Stomach (tissue), 4 donors: ENCODE measurements at regions not wholly inside any gene's neighbourhood (a gene's known extent, or its start where the extent isn't known, plus 50 kb on each side); places are given as distances from the start of the nearest gene placed in this dataset.
"Not testable (repeated sequence)": the region's sequence is repeated elsewhere in the genome, so short reads cannot be mapped to it uniquely, and the experiment has no call there.

Experiments
- EP300 ChIP-seq: sonication (generic); formaldehyde crosslinking; IDR thresholded peaks from one replicate; pipeline ENCODE4 v1.6.1; 2017; ENCODE audit warnings: antibody characterized with exemption
- POLR2A ChIP-seq, 4 donors: fragments of 450-650 bp; IDR thresholded peaks; one replicate each; pipeline ENCODE4 v1.6.1; 2016; ENCODE audit warnings: antibody characterized with exemption in 4 of 4, control low read depth in 2 of 4, mild to moderate bottlenecking in 1 of 4, moderate library complexity in 1 of 4
- TF ChIP-seq, protein P1 (sequence below), 7 experiments: fragments of 450-650 bp in 4 of 7; fragments of 200-600 bp in 3 of 7; sonication (generic) in 3 of 7; IDR thresholded peaks; one replicate each; pipeline ENCODE4 v1.5.1; 2016 to 2019; ENCODE audit warnings: antibody characterized with exemption in 7 of 7, control low read depth in 2 of 7, mild to moderate bottlenecking in 1 of 7

DNA sequence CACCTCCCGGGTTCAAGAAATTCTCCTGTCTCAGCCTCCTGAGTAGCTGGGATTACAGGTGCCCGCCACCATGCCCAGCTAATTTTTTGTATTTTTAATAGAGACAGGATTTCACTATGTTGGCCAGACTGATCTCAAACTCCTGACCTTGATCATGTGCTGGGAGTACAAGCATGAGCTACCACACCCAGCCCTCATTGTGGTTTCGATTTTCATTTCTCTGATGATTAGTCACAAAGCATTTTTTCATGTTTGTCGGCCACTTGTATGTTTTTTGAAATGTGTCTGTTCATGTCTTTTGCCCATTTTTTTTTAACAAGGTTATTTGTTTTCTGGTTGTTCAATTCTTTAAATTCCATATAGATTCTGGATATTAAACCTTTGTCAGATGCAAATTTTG lies 138.2 kb upstream of the MSX2 start:
- TF ChIP-seq, protein P1, sequence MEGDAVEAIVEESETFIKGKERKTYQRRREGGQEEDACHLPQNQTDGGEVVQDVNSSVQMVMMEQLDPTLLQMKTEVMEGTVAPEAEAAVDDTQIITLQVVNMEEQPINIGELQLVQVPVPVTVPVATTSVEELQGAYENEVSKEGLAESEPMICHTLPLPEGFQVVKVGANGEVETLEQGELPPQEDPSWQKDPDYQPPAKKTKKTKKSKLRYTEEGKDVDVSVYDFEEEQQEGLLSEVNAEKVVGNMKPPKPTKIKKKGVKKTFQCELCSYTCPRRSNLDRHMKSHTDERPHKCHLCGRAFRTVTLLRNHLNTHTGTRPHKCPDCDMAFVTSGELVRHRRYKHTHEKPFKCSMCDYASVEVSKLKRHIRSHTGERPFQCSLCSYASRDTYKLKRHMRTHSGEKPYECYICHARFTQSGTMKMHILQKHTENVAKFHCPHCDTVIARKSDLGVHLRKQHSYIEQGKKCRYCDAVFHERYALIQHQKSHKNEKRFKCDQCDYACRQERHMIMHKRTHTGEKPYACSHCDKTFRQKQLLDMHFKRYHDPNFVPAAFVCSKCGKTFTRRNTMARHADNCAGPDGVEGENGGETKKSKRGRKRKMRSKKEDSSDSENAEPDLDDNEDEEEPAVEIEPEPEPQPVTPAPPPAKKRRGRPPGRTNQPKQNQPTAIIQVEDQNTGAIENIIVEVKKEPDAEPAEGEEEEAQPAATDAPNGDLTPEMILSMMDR (IDR thresholded peaks at IDR 0.05): not testable (repeated sequence)
- not testable (repeated sequence) for TF ChIP-seq POLR2A (IDR thresholded peaks at IDR 0.05); EP300
